Panc1 (cell line): ENCODE measurements at regions not wholly inside any gene's neighbourhood (a gene's known extent, or its start where the extent isn't known, plus 50 kb on each side); places are given as distances from the start of the nearest gene placed in this dataset.

ENCODE experiments used
- ATAC-seq: fragments of 200-7000 bp; cut with Tn5 transposase; 2 replicates; pipeline ENCODE4 v1.9.1; 2020; ENCODE audit warnings: mild to moderate bottlenecking, moderate library complexity
- BruUV-seq: library from RNA; stranded (reverse); fragments of 400-500 nt; replicated peaks from 2 replicates; lab custom pipeline; 2021; lab: Mats Ljungman, UMichigan
- CTCF ChIA-PET: fragments of 300-600 bp; sonication (Branson Sonifier 250); formaldehyde crosslinking; loops from one replicate; lab custom pipeline; 2022; ENCODE audit warnings: antibody characterized with exemption; lab: Charles Lee
- POLR2A ChIA-PET: fragments of 300-600 bp; sonication (Branson Sonifier 250); formaldehyde crosslinking; loops from one replicate; lab custom pipeline; 2022; ENCODE audit warnings: antibody characterized with exemption; lab: Charles Lee
- DNase-seq: peaks from one replicate; pipeline ENCODE4 v3.0.0-alpha.2; 2010; ENCODE audit warnings: low read depth, low spot score
- H3K27ac ChIP-seq: 2 replicates; pipeline ENCODE4 v1.5.1; 2011; ENCODE audit warnings: mild to moderate bottlenecking, low read length, inconsistent platforms
- H3K27me3 ChIP-seq: fragments of 200-500 bp; sonication (Bioruptor generic); 2 replicates; pipeline ENCODE4 v1.6.0; 2014; ENCODE audit warnings: low read length, inconsistent platforms; ENCODE audit not compliant: control insufficient read depth, insufficient read depth
- H3K36me3 ChIP-seq: fragments of 200-500 bp; sonication (Bioruptor generic); 2 replicates; pipeline ENCODE4 v1.5.1; 2014; ENCODE audit warnings: inconsistent platforms, mild to moderate bottlenecking, low read length, moderate library complexity; ENCODE audit not compliant: control insufficient read depth, insufficient read depth
- H3K4me1 ChIP-seq: 2 replicates; pipeline ENCODE4 v1.5.1; 2011; ENCODE audit warnings: inconsistent platforms, mild to moderate bottlenecking, low read length, moderate library complexity; ENCODE audit not compliant: control insufficient read depth, insufficient read depth
- H3K4me3 ChIP-seq, 2 experiments: 2 replicates each; pipeline ENCODE4 v1.5.1; 2011 to 2012; ENCODE audit warnings: low read depth in 2 of 2, low read length in 2 of 2, mild to moderate bottlenecking in 2 of 2, inconsistent platforms in 1 of 2, moderate library complexity in 1 of 2
- H3K9me3 ChIP-seq: fragments of 200-500 bp; sonication (Bioruptor generic); 2 replicates; pipeline ENCODE4 v1.5.1; 2014; ENCODE audit warnings: low read depth, mild to moderate bottlenecking, inconsistent platforms, low read length, moderate library complexity; ENCODE audit not compliant: control insufficient read depth, insufficient read depth
- CTCF ChIP-seq: fragments of 450-650 bp; IDR thresholded peaks from 2 replicates; pipeline ENCODE4 v1.5.1; 2017; ENCODE audit warnings: mild to moderate bottlenecking
- POLR2AphosphoS5 ChIP-seq: IDR thresholded peaks from 2 replicates; pipeline ENCODE4 v1.6.1; 2012; ENCODE audit warnings: mild to moderate bottlenecking, low read depth, low read length, moderate library complexity
- REST ChIP-seq, 2 experiments: IDR thresholded peaks; 2 replicates each; pipeline ENCODE4 v1.6.1; 2011 to 2012; ENCODE audit warnings: low read depth in 2 of 2, control low read depth in 1 of 2, low read length in 1 of 2, mild to moderate bottlenecking in 1 of 2, moderate library complexity in 1 of 2; ENCODE audit not compliant: insufficient read depth in 1 of 2
- SIN3A ChIP-seq: IDR thresholded peaks from 2 replicates; pipeline ENCODE4 v1.6.1; 2012; ENCODE audit warnings: low read depth, mild to moderate bottlenecking, low read length, moderate library complexity, borderline replicate concordance; ENCODE audit not compliant: insufficient read depth
- TCF7L2 ChIP-seq: IDR thresholded peaks from 2 replicates; pipeline ENCODE4 v1.6.1; 2011; ENCODE audit warnings: mild to moderate bottlenecking, low read depth, low read length, inconsistent platforms
- in situ Hi-C: cut with HindIII; loops from 2 replicates; pipeline ENCODE4 v1.10.0; 2016; ENCODE audit warnings: low sequenced_read_pairs, low pct_unique_long_range_greater_than_20kb
- intact Hi-C: fragments of 100-400 bp; cut with micrococcal nuclease; formaldehyde crosslinking; loops from one replicate; pipeline ENCODE4 v1.10.0; 2022; ENCODE audit not compliant: unreplicated experiment

GRCh38 chr13:79898996-79899395 is 418.0 kb downstream of the NDFIP2 start:
- intact Hi-C loops, result no loop called here
- no peaks in the 10 kb centered on the region; the same call in 1 of the 2 replicates for H3K9me3 ChIP-seq
- DNase-seq (no peak), ATAC-seq (no peak)
- BruUV-seq, result no TSS peak
- TF ChIP-seq POLR2AphosphoS5, result no peak
- TF ChIP-seq SIN3A, result no peak
- TF ChIP-seq TCF7L2, result no peak
- TF ChIP-seq REST (IDR thresholded peaks at IDR 0.05; ENCODE audit: insufficient read depth in 1 of 2, low read depth in 2 of 2, low read length in 1 of 2), result no peak
- no peak for TF ChIP-seq CTCF
- H3K27ac ChIP-seq, result no peak overlapping the region
- no peaks in the 10 kb centered on the region for H3K4me1 ChIP-seq
- H3K27me3 ChIP-seq, result no peaks in the 10 kb centered on the region
- ChIA-PET POLR2A (no interaction called here), CTCF (no interaction called here)
- H3K4me3 ChIP-seq, result no peak overlapping the region
- in situ Hi-C loops, result no loop called here
- H3K36me3 ChIP-seq, result no peaks in the 10 kb centered on the region

GRCh38 chr13:79898202-79898826 is 417.4 kb downstream of the NDFIP2 start:
- Histone ChIP-seq H3K27me3 (no peaks in the 10 kb centered on the region), H3K27ac (no peak overlapping the region), H3K9me3 (no peaks in the 10 kb centered on the region; the same call in 1 of the 2 replicates), H3K36me3 (no peaks in the 10 kb centered on the region), H3K4me1 (no peaks in the 10 kb centered on the region), H3K4me3 (no peak overlapping the region)
- CTCF ChIA-PET, result no interaction called here
- intact Hi-C loops, result no loop called here
- in situ Hi-C loops, result no loop called here
- TF ChIP-seq CTCF (no peak), REST (IDR thresholded peaks at IDR 0.05; ENCODE audit: insufficient read depth in 1 of 2, low read depth in 2 of 2, low read length in 1 of 2) (no peak), SIN3A (no peak), TCF7L2 (no peak), POLR2AphosphoS5 (no peak)
- POLR2A ChIA-PET, result no interaction called here
- BruUV-seq, result no TSS peak
- ATAC-seq (no peak), DNase-seq (no peak)
